GM21619 (cell line): ENCODE measurements at regions not wholly inside any gene's neighbourhood (a gene's known extent, or its start where the extent isn't known, plus 50 kb on each side); places are given as distances from the start of the nearest gene placed in this dataset.

Experiments
- ATAC-seq: cut with Tn5 transposase; IDR thresholded peaks from one replicate; pipeline ENCODE4 v1.9.1; 2021; ENCODE audit not compliant: unreplicated experiment

- no peak for ATAC-seq
Observed at GRCh38 chr1:193365966-193366365, 179.6 kb upstream of the B3GALT2 start.

- ATAC-seq: no peak
Observed at GRCh38 chr1:193359631-193360030, 173.2 kb upstream of the B3GALT2 start.

DNA sequence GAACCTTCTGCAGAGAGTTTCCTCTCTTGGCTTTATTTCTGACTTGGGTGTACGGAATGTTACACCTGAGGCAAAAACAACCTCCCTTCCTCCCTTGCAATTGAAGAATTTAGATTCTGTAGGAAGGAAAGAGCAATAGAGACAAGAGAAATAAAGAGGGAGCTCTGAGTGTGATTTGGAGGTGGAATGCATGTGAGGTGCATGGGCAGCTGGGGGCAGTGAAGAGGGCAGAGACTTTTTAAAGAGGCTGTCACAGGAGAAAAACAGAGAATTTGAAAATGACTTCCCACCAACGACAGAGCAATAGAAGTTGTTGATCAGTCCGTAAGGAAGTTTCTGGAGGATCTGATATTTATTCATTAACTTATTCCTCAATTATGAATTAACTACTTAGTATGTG lies 172.0 kb upstream of the B3GALT2 start:
- no peak for ATAC-seq

DNA sequence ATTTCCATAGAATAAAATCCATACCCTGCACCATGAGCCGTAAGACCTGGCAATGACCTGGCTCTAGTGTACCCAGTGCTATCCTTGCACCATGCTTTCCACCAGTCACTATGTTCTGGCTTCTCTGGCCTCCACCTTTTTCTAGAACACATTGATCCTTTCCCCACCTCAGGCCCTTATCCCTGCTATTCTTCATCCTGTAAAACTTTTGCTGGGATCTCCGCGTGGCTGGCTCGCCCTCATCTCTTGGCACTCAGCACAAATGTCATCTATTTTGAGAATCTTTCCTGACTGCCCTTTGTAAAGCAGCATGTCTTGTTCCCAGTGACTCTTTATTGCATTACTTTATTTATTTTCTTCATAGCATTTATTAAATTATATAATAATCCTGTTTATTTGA lies 169.8 kb upstream of the B3GALT2 start:
- ATAC-seq: no peak

DNA sequence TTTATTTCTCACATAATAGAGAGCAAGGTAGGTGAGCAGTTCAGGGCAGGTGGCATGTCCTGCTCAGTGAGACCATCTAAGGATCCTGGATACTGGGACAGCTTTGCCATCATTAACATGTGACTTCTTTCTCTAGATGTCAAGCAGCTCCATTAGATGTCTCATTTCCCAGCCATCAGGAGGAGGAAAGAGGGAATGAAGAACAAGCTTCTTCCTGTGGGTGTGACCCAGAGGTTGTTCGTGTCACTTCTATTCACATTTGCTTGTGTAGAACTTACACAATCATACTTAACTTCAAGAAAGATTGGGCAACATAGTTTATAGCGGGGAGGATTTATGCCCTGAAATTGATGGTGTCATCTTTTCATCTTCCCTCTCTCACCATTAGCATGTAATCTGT lies 169.2 kb upstream of the B3GALT2 start:
- no peak for ATAC-seq

DNA sequence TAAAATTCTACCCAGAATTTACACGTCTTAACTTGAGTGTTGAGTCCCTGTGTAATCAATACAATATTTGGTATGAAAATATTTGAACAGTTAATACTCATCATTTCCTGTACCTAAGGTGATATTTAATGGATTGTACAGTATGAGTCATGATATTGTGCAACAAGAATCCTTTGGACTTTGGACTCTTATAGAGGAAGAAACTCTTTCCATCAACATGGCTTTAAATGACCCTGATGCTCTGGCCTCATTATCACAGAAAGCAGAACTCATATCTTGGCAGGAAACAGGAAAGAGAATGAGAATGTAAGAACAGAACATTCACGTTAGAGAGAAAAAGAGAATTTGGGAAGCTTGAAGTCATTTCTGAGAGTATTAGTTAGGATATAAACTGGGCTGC lies 168.8 kb upstream of the B3GALT2 start:
- ATAC-seq: no peak

DNA sequence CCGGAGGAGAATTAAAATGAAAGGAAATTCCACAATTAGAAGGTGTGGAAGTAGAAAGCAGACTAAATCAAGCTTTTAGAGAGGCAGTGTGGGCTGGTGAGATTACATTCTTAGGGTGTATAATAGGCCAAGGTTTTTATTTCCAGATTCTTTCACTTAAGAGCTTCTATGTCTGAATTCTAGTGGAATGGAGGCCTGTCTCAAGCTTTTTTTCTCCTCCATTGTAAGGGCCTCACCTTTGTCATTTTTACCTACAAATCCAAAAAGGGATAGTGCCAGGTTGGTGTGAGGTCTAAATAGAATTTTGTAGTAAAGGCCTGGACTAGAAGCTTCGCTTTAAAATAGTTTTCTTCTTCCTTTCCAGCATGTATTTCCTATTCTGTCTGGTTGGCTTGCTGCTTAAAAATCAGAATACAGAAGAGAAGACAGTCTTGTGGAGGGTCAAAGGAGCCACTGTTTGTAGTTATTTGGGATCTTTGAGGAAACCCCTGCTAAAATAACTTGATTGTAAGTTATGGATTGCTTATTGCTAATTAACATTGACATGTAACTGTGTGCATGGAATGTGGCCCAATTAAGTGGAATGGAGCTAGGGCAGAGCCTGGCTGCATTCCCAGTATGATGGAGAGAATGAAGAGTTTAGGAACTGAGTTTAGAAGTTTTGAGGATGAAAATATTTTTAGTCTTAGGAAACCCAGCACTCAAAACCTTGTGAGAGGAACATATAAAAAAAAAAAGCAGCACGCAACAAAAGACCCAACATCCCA lies 162.5 kb upstream of the B3GALT2 start:
- no peak for ATAC-seq

DNA sequence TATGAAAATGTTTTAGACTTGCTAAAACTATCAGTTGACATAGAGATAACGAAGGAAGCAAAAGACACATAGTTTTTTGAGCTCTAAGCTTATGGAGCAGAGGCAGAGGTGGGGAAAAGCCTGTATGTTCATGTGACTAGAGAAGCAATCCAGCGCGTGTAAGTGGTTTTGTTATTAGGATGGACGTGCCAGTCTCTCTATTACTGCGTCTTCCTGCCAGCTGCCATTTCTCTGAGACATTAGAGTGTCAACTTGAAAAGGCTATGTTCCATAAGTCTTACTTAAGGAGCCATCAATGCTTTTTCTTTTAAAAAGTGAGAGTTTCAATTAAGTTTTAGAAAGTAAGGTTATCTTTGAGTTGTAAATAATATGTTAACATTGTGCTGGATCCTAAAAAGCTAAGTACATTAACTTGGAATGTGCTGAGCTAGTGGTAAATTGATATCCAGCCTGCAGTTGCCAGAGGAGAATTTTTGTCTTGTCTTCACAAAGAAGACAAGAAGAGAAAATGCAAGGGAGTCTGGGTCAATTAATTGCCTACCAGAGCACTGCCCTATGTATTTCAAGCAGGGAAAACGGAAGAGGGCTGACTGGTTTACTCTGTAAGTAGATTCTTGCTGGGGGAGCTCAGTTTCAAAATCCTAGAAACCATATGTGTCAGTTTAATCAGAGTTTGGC lies 161.8 kb upstream of the B3GALT2 start:
- no peak for ATAC-seq

DNA sequence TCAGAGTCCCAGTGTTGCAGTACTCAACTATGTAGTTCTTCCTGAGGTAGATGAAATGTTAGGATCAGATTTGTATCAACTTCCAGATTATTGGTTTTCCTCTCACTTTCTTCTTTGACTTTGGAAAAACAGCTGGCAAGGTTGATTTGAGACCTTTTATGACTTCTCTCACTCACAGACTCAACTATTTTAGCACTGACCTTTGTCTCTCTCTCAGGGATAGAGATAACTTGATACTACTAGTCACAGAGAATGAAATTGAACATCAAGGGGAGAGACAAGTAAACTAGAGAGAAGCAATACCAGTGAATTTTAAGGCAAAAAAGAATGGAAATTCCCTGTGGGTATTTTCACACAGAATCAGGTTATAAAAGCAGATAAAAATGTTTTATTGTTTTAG lies 159.7 kb upstream of the B3GALT2 start:
- no peak for ATAC-seq

DNA sequence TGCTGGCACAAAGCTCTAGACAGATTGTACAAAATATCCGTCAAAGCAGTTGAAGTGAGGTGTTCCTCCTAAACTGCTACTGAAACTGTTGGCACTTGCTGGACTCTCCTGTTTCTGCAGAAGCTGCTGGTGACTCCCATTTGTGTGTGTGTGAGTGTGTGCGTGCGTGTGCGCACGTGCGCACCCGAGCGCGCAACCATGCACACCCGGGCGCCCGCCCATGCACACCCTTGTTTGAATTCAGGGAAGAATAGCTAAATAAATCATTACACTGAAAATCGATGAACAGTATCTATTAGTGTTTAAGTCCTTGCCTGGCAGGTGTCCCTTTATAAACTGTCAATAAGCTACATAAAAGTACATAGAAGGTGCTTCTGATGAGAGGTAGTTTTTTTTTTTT lies 156.4 kb upstream of the B3GALT2 start:
- ATAC-seq: no peak

GRCh38 chr1:193340331-193340730 lies 153.9 kb upstream of the B3GALT2 start:
- ATAC-seq: no peak

DNA sequence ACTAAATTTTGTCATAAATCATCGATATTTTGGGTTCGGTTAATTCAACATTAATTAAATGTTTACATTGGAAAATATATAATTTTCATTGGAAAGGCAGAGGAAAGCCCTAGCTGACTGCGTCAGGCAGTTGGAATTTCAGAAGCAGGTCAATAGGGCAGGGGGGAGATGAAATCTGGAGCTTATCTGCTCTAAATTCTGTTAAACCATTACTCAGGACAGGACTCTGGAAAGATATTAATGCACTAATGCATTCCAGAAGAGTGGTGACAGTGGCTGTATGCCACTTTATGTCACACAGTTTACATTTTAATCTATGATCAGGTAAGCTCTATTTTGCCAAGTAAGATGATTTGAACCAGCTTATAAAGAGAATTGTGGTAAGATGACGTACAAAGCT lies 153.0 kb upstream of the B3GALT2 start:
- no peak for ATAC-seq

DNA sequence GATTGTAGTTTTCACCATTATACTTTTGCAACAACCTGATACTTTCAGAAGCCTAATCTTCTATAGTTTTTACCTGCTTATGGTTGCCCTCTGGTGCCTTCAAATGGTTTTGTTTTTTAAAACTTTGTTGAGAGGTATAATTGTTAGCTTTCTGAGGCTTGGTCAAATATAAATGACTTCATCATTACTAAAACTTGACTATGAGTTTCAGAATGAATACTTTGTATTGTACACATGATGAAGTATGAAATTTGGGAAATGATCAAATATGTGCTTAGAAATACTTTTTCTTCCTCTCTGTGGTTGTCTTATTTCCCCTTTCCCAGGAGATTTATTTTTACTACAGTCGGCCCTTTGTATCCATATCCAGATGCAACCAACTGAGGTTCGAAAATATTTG lies 151.8 kb upstream of the B3GALT2 start:
- peak; percentile 60 for ATAC-seq

DNA sequence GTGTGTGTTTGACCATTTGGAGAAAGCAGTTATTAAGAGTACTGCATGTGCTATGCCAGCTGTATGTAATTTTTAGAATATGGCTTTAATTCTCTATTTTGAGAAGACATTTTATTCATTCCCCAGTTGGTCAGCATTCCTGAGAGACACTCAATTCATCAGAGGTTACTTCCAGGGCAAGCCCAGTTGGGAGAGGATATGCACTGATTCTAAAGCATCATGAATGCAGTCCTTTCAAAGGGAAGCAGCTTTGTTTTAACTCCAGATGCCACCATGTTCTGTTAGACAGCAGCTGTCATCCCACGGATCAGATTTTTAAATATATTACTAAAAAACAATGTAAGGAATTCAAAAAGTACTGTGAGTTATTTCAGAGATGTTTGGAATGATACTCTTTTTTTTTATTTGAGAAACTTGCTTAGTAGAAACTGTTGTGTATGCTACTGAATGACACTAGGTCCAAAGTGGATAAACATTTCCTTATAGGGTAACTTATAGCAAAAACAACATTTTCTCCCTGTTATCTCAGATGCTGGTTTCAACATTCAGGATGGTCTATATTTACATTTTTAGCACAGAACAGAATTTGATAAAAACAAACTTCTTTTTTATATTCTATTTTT lies 149.5 kb upstream of the B3GALT2 start:
- ATAC-seq: no peak

DNA sequence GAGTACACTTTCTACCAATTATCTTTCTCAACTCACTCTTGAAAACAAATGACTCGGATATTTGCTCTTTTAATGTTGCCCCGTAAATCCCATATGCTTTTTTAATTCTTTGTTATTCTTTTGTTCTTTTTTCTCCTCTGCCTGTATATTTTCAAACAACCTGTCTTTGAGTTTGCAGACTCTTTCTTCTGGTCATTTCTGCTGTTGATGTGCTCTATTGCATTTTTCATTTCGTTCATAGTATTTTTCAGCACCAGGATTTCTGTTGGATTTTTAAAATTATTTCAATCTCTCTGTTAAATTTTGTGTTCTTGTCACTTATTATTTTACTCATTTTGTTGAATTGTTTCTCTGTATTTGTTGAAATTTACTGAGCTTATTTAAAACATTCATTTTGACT lies 146.8 kb upstream of the B3GALT2 start:
- no peak for ATAC-seq

DNA sequence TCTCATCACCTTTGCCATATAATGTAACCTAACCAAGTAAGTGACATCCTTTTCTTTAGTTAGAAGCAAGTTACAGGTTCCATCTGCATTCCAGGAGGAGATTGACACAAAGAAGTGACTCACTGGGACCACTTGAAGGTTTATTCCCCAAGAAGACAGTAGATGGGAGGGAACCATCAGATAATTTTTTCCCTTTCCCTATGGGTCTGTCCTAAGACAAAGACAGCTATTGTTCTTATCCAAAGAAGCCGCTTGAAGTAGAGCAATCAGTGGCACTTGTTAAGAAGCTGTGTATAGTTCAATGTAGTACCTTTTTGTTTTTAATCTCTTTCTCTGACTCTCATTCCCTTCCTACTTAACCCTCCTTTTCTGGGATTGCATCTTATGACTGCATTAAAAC lies 139.9 kb upstream of the B3GALT2 start:
- ATAC-seq: no peak

DNA sequence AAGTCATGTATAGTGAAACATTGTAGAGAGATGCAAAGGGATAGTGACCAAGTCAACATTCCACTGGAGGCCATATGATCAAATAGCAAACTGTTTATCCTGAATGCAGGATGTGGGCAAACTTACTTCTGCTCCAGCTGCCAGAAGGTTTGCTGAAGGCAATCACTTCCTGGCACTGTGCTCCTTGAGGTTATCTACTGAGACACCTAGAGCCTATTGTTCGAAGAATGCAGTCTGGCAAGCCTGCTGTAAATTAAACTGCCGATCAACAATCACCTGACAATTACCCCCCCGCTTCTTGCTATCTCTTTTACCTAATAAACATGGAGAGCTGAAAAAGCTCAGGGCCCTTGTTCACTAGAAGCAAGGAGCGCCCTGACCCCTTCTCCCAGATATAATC lies 139.4 kb upstream of the B3GALT2 start:
- ATAC-seq: no peak

DNA sequence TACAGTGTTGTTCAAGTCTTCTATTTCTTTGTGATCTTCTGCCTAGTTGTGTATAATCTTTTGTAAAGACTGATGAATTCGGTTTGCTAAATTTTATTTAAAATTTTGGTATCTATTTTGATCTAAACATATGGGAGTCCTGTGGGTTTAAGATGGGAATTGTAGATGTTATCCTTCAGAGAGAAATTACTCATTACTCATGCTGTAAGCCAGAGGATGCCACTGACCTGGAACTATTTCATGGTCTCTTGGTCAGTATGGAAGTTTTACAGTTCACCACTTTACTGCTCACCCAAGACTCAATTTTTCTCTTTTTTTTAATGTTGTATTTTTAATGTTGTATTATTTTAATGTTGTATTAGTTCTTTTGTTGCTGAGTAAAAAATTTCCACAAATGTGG lies 138.6 kb upstream of the B3GALT2 start:
- no peak for ATAC-seq

- ATAC-seq: no peak
Observed at GRCh38 chr1:193322211-193322610, 135.8 kb upstream of the B3GALT2 start.

DNA sequence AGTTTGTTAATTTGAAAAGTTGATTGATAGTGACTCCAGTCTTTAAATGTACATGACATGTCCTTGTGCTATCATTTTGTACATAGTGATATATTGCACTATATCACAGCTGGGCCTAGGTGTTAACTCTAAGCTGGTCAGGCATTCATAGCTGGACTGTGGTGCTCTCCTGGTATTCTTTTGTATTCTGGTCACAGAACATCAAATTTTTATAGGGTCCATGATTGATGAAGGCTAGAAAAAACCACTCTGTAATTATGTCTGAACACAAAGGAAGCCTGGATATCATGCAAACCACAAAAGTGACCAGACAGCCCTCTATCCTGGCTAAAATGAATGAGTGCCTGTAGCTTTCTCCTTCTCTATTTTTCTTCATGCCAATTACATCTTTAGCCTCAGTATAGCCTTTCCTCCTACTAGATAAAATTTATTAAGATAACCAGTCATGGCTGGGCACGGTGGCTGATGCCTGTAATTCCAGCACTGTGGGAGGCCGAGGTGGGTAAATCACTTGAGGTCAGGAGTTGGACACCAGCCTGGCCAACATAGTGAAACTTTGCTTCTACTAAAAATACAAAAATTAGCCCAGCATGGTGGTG lies 134.9 kb upstream of the B3GALT2 start:
- no peak for ATAC-seq

- no peak for ATAC-seq
Observed at GRCh38 chr1:193320270-193320669, 133.9 kb upstream of the B3GALT2 start.

GRCh38 chr1:193318347-193318746 lies 131.9 kb upstream of the B3GALT2 start:
- no peak for ATAC-seq
